ENCODE measurements at regions not wholly inside any gene's neighbourhood (a gene's known extent, or its start where the extent isn't known, plus 50 kb on each side); places are given as distances from the start of the nearest gene placed in this dataset.
"Not testable (repeated sequence)": the region's sequence is repeated elsewhere in the genome, so short reads cannot be mapped to it uniquely, and the experiment has no call there.

DNA sequence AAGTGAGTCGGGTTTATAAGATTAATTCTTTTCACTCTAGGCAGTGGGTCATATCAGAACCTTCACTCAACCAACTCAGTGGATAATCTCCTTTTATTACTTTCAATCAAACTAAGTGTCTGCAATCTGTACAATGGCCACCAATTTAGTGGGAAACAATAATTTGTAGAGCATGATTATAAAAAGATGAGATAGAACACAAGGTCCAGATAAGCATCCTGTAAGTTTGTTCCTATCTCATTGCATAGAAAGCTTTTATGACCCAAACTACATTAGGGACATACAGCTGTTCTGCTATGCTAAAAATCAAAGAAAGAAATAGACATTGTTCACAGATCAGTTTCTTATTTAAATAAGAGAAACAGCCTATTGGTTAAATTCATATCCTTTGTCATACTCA lies 341.4 kb upstream of the PSMD7 start:
- 86% methylated on average over 1 of the region's 1 CpG for WGBS
- TF ChIP-seq POLR2A (IDR thresholded peaks at IDR 0.05), result no peak
- TF ChIP-seq CTCF (IDR thresholded peaks at IDR 0.05), result no peak

DNA sequence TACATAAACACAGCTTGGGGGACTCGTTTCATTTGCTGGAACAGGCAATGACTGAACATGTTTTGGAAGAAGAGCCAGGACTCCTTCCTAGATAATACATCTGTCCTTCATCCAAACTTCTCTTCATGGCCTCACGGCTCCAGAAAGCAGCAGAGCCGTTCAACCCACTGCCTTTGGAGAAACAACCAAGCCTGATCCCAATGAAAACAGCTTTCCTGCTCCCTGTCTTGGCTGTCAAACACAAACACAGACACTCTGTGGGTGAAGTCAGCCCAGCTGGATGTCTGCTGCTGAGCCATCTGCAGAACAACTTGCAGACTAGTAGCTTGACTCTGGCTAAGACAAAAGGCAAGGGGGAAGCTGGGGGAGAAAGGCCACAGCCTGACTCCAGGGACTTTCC lies 345.1 kb upstream of the PSMD7 start:
- no peak overlapping the region for H3K27ac ChIP-seq
- DNase-seq (ENCODE audit: low spot score in 2 of 2), result no peak
- H3K4me1 ChIP-seq, result peaks cover 13% of the 10 kb centered on the region
- H3K36me3 ChIP-seq, result no peaks in the 10 kb centered on the region
- peaks cover 13% of the 10 kb centered on the region for H3K27me3 ChIP-seq
- WGBS, result 69% methylated on average over 3 of the region's 3 CpGs
- H3K4me3 ChIP-seq, result no peak overlapping the region
- H3K9me3 ChIP-seq, result no peaks in the 10 kb centered on the region
- TF ChIP-seq EP300 (IDR thresholded peaks at IDR 0.05), result no peak
- TF ChIP-seq POLR2A (IDR thresholded peaks at IDR 0.05), result no peak
- no peak for TF ChIP-seq POLR2AphosphoS5 (IDR thresholded peaks at IDR 0.05)
- TF ChIP-seq CTCF (IDR thresholded peaks at IDR 0.05), result no peak

More for the DNA sequence above, 341.4 kb upstream of the PSMD7 start:
- Histone ChIP-seq H3K36me3 (no peaks in the 10 kb centered on the region), H3K27me3 (peaks cover 19% of the 10 kb centered on the region), H3K4me3 (no peak overlapping the region), H3K9me3 (no peaks in the 10 kb centered on the region), H3K27ac (no peak overlapping the region), H3K4me1 (peaks cover 6% of the 10 kb centered on the region)
- DNase-seq (ENCODE audit: low spot score in 2 of 2), result no peak

DNA sequence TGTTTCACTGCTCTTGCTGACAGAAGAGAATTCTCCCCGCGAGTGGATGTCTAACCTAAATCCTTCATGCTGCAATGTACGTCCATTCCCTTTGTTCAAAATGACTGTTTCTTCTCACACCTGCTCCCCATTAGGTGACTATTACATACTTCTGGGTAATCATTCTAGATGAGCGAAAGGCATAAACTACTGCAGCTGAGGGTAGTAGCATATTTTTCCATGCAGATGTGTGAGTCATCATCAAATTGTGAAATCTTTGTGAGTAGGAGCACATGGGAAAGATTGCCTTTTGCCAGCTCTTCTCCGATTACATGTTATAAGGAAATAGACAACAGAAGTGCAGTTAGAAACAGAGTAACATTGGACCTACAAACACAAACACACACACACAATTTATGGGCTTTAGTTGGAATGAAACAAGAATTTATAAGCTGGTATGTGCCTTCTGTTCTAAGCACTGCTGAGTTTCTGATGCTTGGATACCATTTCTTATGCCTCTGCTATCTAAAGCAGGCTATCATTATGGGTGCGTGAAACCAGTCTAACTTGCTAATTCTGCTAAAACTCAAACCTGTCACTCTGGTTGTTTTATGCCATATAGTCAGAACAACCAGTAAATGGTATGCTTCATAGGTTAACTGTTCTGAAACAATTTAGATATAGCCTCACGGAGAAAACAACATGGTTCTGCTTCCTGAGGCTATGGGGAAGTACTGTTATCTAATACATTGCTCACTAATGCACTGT lies 346.9 kb upstream of the PSMD7 start:
- WGBS, result 34% methylated on average over 7 of the region's 7 CpGs
- Histone ChIP-seq H3K9me3 (no peaks in the 10 kb centered on the region), H3K4me3 (no peak overlapping the region), H3K4me1 (peaks cover 13% of the 10 kb centered on the region), H3K27ac (peak overlapping the region; percentile 7), H3K27me3 (peaks cover 10% of the 10 kb centered on the region), H3K36me3 (no peaks in the 10 kb centered on the region)
- no peak for DNase-seq (ENCODE audit: low spot score in 2 of 2)
- no peak for TF ChIP-seq POLR2A (IDR thresholded peaks at IDR 0.05)
- TF ChIP-seq POLR2AphosphoS5 (IDR thresholded peaks at IDR 0.05), result peak in 1 of 3 donors; percentile 8

- no peak for DNase-seq (ENCODE audit: low spot score in 2 of 2)
- Histone ChIP-seq H3K27ac (no peak overlapping the region), H3K36me3 (no peaks in the 10 kb centered on the region), H3K4me1 (peaks cover 9% of the 10 kb centered on the region), H3K4me3 (no peak overlapping the region), H3K27me3 (no peaks in the 10 kb centered on the region), H3K9me3 (no peaks in the 10 kb centered on the region)
- no peak for TF ChIP-seq POLR2AphosphoS5 (IDR thresholded peaks at IDR 0.05)
- no peak for TF ChIP-seq EP300 (IDR thresholded peaks at IDR 0.05)
- no peak for TF ChIP-seq POLR2A (IDR thresholded peaks at IDR 0.05)
- TF ChIP-seq CTCF (IDR thresholded peaks at IDR 0.05), result no peak
- WGBS, result 54% methylated on average over 4 of the region's 4 CpGs
Observed at GRCh38 chr16:73945631-73946030, 351.0 kb upstream of the PSMD7 start.

- H3K4me1 ChIP-seq, result not testable (repeated sequence)
Observed at GRCh38 chr16:73943184-73943583, 353.4 kb upstream of the PSMD7 start.

DNA sequence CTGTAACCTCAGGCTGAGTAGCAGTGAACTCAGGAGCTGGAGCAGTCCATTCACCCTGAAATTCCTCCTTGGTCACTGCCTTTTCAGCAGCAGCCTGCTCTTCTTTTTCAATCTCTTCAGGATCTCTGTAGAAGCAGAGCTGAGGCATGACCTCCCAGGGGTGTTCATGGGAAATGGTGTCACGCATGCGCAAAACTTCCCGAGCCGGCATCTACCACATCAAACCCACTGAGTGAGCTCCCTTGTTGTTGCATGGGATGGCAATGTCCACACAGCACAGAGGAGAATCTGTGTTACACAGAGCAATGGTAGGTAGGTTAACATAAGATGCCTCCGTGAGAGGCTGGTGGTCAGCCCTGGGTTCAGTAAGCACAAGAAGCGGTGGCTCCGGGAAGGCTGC lies 355.8 kb upstream of the PSMD7 start:
- H3K9me3 ChIP-seq; H3K27ac ChIP-seq; H3K27me3 ChIP-seq; H3K4me1 ChIP-seq; H3K4me3 ChIP-seq; H3K36me3 ChIP-seq; DNase-seq (ENCODE audit: low spot score in 2 of 2): not testable (repeated sequence)
- over 99% methylated on average over 7 of the region's 7 CpGs for WGBS

More at GRCh38 chr16:73943184-73943583, 353.4 kb upstream of the PSMD7 start:
- not testable (repeated sequence) for H3K9me3 ChIP-seq; H3K36me3 ChIP-seq; H3K4me3 ChIP-seq; H3K27me3 ChIP-seq; H3K27ac ChIP-seq; DNase-seq (ENCODE audit: low spot score in 2 of 2)
- 91% methylated on average over 11 of the region's 11 CpGs for WGBS

DNA sequence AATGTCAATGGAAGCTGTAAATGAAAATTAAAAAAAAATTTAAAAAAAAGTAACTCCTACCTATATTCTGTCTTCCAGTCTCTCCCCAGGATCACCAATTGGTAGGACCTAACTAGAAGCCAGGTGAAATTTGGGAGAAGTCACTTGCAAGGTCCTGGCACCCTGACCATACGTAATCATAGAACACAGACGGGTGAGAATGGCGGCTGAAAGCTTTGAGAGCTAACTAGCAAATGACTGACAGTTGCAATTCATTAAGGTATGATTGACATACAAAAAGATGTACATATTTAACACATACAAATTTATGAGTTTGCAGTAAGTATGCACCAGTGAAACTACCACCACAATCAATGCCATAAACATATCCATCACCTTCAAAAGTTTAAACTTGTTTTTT lies 372.7 kb upstream of the PSMD7 start:
- H3K27me3 ChIP-seq, result peaks cover 7% of the 10 kb centered on the region
- TF ChIP-seq POLR2AphosphoS5 (IDR thresholded peaks at IDR 0.05) (no peak), EP300 (IDR thresholded peaks at IDR 0.05) (no peak), POLR2A (IDR thresholded peaks at IDR 0.05) (no peak), CTCF (IDR thresholded peaks at IDR 0.05) (no peak)
- H3K4me3 ChIP-seq, result no peak overlapping the region
- no peaks in the 10 kb centered on the region for H3K4me1 ChIP-seq
- WGBS, result 86% methylated on average over 3 of the region's 3 CpGs
- H3K36me3 ChIP-seq, result no peaks in the 10 kb centered on the region
- DNase-seq (ENCODE audit: low spot score in 2 of 2), result no peak
- no peak overlapping the region for H3K27ac ChIP-seq
- H3K9me3 ChIP-seq, result no peaks in the 10 kb centered on the region

Data from suprapubic skin (tissue), 4 donors.